OCI-LY7 (cell line): ENCODE measurements at regions not wholly inside any gene's neighbourhood (a gene's known extent, or its start where the extent isn't known, plus 50 kb on each side); places are given as distances from the start of the nearest gene placed in this dataset.

Source experiments
- BruUV-seq: library from RNA; stranded (reverse); fragments of 400-500 nt; replicated peaks from 2 replicates; lab custom pipeline; 2021; lab: Mats Ljungman, UMichigan
- CTCF ChIA-PET: fragments of 300-600 bp; sonication (Branson Sonifier 250); formaldehyde crosslinking; loops from one replicate; lab custom pipeline; 2022; ENCODE audit warnings: antibody characterized with exemption; ENCODE audit not compliant: unreplicated experiment; lab: Charles Lee
- POLR2A ChIA-PET: fragments of 300-600 bp; sonication (Branson Sonifier 250); formaldehyde crosslinking; loops from one replicate; lab custom pipeline; 2022; ENCODE audit warnings: antibody characterized with exemption; lab: Charles Lee
- DNase-seq: peaks from one replicate; pipeline ENCODE4 v3.0.0-alpha.2; 2015; ENCODE audit warnings: low spot score
- H2AFZ ChIP-seq: fragments of 200-600 bp; sonication (generic), shearing (Covaris generic); 2 replicates; pipeline ENCODE4 v1.6.1; 2014; ENCODE audit warnings: mild to moderate bottlenecking, antibody characterized with exemption, low read length, moderate library complexity
- H3K27ac ChIP-seq: fragments of 200-600 bp; sonication (generic); 2 replicates; pipeline ENCODE4 v1.5.1; 2014; ENCODE audit warnings: mixed run types, low read depth, mild to moderate bottlenecking, moderate library complexity, low read length, inconsistent platforms; ENCODE audit not compliant: poor library complexity, severe bottlenecking
- H3K36me3 ChIP-seq: fragments of 200-600 bp; sonication (generic); 2 replicates; pipeline ENCODE4 v1.6.1; 2014; ENCODE audit warnings: mild to moderate bottlenecking, antibody characterized with exemption, low read length, moderate library complexity, mixed read lengths; ENCODE audit not compliant: insufficient read depth
- H3K4me1 ChIP-seq: fragments of 200-600 bp; sonication (generic); 2 replicates; pipeline ENCODE4 v1.5.1; 2014; ENCODE audit warnings: mild to moderate bottlenecking, low read length; ENCODE audit not compliant: insufficient read depth, poor library complexity, severe bottlenecking
- H3K4me2 ChIP-seq: fragments of 200-600 bp; sonication (generic); 2 replicates; pipeline ENCODE4 v1.6.1; 2014; ENCODE audit warnings: mild to moderate bottlenecking, low read length
- H3K4me3 ChIP-seq: fragments of 200-600 bp; sonication (generic); 2 replicates; pipeline ENCODE4 v1.5.1; 2014; ENCODE audit warnings: mild to moderate bottlenecking, low read depth, low read length; ENCODE audit not compliant: poor library complexity, severe bottlenecking
- H3K79me2 ChIP-seq: fragments of 200-600 bp; sonication (generic); 2 replicates; pipeline ENCODE4 v1.6.1; 2016; ENCODE audit warnings: low read depth, mild to moderate bottlenecking, low read length, moderate library complexity, mixed read lengths; ENCODE audit not compliant: insufficient read depth
- H3K9me2 ChIP-seq: fragments of 200-600 bp; sonication (generic); 2 replicates; pipeline ENCODE4 v1.6.1; 2016; ENCODE audit warnings: mild to moderate bottlenecking, low read length, mixed read lengths; ENCODE audit not compliant: insufficient read depth
- H3K9me3 ChIP-seq: fragments of 200-600 bp; sonication (generic); 2 replicates; pipeline ENCODE4 v1.6.1; 2014; ENCODE audit warnings: mild to moderate bottlenecking, mixed run types, low read length, mixed read lengths
- H4K20me1 ChIP-seq: fragments of 200-600 bp; sonication (generic); 2 replicates; pipeline ENCODE4 v1.6.1; 2014; ENCODE audit warnings: mild to moderate bottlenecking, antibody characterized with exemption, low read length, moderate library complexity, mixed read lengths; ENCODE audit not compliant: insufficient read depth
- EZH2phosphoT487 ChIP-seq: fragments of 200-600 bp; sonication (generic); IDR thresholded peaks from 2 replicates; pipeline ENCODE4 v1.6.1; 2018; ENCODE audit warnings: low read depth, borderline replicate concordance, mild to moderate bottlenecking, mixed run types, antibody characterized with exemption, low read length, moderate library complexity, mixed read lengths
- intact Hi-C: fragments of 100-400 bp; cut with micrococcal nuclease; formaldehyde crosslinking; loops from one replicate; pipeline ENCODE4 v1.10.0; 2022; ENCODE audit not compliant: unreplicated experiment
- TF ChIP-seq, protein P1 (sequence below): fragments of 200-600 bp; sonication (generic); conservative IDR thresholded peaks from 2 replicates; pipeline ENCODE4 v1.5.1; 2014; ENCODE audit warnings: mild to moderate bottlenecking, antibody characterized with exemption, low read length, moderate library complexity, mixed read lengths

DNA sequence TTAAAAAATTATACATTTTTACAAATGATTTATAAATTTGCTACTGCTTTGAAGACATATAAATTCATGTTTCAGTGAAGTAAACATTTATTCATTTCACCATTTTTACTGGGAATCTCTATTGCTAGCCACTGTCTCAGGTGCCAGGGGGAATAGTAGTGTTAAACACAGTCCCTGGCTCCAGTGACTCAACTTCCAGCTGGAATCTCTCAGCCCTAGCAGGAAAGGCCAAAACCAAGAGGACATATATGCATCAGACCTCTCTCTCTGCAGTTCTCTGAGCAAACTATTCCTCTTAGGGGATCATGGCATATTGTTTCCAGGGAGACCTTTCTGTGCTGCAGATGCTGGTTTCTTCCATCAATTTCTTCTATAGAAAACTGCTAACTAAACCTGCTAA, 1009.0 kb upstream of the LCORL start:
- no peak overlapping the region for H3K4me2 ChIP-seq
- ChIA-PET POLR2A (no interaction called here), CTCF (no interaction called here)
- no peak overlapping the region for H3K4me3 ChIP-seq
- H2AFZ ChIP-seq, result no peak overlapping the region
- H3K27ac ChIP-seq, result no peak overlapping the region
- H3K79me2 ChIP-seq, result no peaks in the 10 kb centered on the region
- H3K4me1 ChIP-seq, result no peaks in the 10 kb centered on the region
- no peak for DNase-seq
- H4K20me1 ChIP-seq, result no peaks in the 10 kb centered on the region
- H3K36me3 ChIP-seq, result no peaks in the 10 kb centered on the region
- BruUV-seq, result no TSS peak
- intact Hi-C loops, result no loop called here
- no peaks in the 10 kb centered on the region for H3K9me2 ChIP-seq
- no peaks in the 10 kb centered on the region; the same call in 1 of the 2 replicates for H3K9me3 ChIP-seq
- TF ChIP-seq, protein P1, sequence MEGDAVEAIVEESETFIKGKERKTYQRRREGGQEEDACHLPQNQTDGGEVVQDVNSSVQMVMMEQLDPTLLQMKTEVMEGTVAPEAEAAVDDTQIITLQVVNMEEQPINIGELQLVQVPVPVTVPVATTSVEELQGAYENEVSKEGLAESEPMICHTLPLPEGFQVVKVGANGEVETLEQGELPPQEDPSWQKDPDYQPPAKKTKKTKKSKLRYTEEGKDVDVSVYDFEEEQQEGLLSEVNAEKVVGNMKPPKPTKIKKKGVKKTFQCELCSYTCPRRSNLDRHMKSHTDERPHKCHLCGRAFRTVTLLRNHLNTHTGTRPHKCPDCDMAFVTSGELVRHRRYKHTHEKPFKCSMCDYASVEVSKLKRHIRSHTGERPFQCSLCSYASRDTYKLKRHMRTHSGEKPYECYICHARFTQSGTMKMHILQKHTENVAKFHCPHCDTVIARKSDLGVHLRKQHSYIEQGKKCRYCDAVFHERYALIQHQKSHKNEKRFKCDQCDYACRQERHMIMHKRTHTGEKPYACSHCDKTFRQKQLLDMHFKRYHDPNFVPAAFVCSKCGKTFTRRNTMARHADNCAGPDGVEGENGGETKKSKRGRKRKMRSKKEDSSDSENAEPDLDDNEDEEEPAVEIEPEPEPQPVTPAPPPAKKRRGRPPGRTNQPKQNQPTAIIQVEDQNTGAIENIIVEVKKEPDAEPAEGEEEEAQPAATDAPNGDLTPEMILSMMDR, result no peak
- TF ChIP-seq EZH2phosphoT487, result no peak

DNA sequence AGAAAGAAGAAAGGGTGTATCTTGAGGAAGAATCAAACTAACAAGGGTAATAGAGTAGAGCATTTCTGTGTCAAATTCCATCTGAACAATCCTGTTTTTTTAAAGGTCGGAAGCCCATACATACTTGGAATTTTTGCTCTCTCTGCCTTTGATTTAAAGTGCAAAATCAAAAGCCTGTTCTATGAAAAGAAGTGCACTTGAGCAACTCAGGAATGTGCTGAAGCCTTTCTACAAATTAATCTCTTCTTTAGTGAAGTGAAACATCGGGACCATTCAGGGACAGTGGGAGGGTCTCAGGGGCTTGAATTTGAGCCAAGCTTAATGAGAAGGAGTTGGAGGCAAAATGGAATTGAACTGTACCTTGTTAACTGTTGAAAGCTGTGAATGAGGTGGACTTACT, 1008.5 kb upstream of the LCORL start:
- no peaks in the 10 kb centered on the region for H3K9me2 ChIP-seq
- no peak for TF ChIP-seq EZH2phosphoT487
- TF ChIP-seq, protein P1, result no peak
- H2AFZ ChIP-seq, result no peak overlapping the region
- H4K20me1 ChIP-seq, result no peaks in the 10 kb centered on the region
- H3K36me3 ChIP-seq, result no peaks in the 10 kb centered on the region
- H3K4me3 ChIP-seq, result no peak overlapping the region
- DNase-seq, result no peak
- CTCF ChIA-PET, result no interaction called here
- POLR2A ChIA-PET, result interaction anchor here (0.6 kb wide), 1 partner anchor 132 kb away, joined by 3 read pairs; no protein-coding TSS in a partner anchor
- intact Hi-C loops, result no loop called here
- no TSS peak for BruUV-seq
- no peaks in the 10 kb centered on the region; the same call in 1 of the 2 replicates for H3K9me3 ChIP-seq
- H3K4me2 ChIP-seq, result no peak overlapping the region
- H3K27ac ChIP-seq, result no peak overlapping the region
- H3K79me2 ChIP-seq, result no peaks in the 10 kb centered on the region
- no peaks in the 10 kb centered on the region for H3K4me1 ChIP-seq

DNA sequence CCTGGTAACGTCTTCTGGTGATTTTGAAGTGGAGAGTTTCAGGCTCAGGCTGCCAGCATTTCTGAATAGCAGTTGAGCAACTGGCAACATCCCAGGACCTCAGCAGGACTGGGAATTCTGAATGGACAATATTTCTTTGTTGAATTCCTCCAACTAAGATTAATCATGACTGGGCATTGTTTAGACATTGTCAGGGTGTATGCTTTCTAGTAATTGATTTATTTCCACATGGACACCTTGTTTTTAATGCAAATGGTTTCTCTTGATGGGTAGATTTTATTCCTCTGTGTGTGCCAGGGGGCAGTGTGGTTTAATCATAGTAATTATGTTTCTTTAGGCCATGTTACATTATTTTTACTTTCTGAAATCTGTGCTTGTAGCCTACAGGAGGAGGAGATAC, 1004.7 kb upstream of the LCORL start:
- DNase-seq, result no peak
- TF ChIP-seq, protein P1, result peak; percentile 51; the same call in 1 of the 2 replicates
- no peak for TF ChIP-seq EZH2phosphoT487
- no TSS peak for BruUV-seq
- no peaks in the 10 kb centered on the region for H3K79me2 ChIP-seq
- H4K20me1 ChIP-seq, result no peaks in the 10 kb centered on the region
- no peaks in the 10 kb centered on the region for H3K36me3 ChIP-seq
- no peaks in the 10 kb centered on the region; the same call in 1 of the 2 replicates for H3K9me3 ChIP-seq
- ChIA-PET POLR2A (interaction anchor here (1.2 kb wide), 1 partner anchor 49 kb away, joined by 3 read pairs; no protein-coding TSS in a partner anchor), CTCF (no interaction called here)
- no peak overlapping the region for H3K4me2 ChIP-seq
- H3K9me2 ChIP-seq, result no peaks in the 10 kb centered on the region
- H3K4me1 ChIP-seq, result no peaks in the 10 kb centered on the region
- no peak overlapping the region for H3K27ac ChIP-seq
- no peak overlapping the region for H2AFZ ChIP-seq
- intact Hi-C loops, result no loop called here
- no peak overlapping the region for H3K4me3 ChIP-seq
